Activated T-cell treated with anti-CD3 and anti-CD28 coated beads for 24 hours (primary cell): ENCODE measurements at regions not wholly inside any gene's neighbourhood (a gene's known extent, or its start where the extent isn't known, plus 50 kb on each side); places are given as distances from the start of the nearest gene placed in this dataset.

ENCODE experiments used
- DNase-seq: peaks from one replicate; pipeline ENCODE4 v3.0.0-alpha.2; 2020; ENCODE audit warnings: low read depth

DNA sequence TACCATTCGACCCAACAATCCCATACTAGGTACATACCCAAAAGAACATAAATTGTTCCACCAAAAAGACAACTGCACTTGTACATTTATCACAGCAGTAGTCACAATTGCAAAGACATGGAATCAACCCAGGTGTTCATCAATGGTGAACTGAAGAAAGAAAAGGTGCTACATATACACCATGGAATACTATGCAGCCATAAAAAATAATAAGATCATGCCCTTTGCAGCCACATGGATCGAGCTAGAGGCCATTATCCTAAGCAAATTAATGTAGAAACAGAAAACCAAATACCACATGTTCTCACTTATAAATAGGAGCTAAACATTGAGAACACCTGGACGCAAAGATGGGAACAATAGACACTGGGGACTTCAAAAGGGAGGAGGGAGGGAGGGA lies 79.3 kb upstream of the NEBL start:
- no peak for DNase-seq

DNA sequence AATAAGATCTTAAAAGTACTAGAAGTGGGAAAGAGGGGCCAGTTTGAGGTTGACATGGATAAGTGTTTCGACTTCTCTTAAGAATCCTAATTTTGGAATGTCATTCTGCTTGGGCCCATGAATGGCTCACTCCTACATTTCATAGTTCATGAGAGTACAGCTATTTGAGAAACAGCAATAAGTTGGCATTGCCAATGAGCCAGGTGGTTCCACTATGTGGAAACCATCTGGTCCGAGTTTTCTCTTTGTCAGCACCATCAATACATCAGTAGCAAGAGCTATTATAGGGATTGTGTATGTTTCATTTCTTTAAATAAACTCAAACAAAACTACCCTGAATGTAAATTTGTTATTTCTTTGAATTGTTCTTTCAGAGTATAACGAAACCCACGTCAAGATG lies 78.1 kb upstream of the NEBL start:
- no peak for DNase-seq

DNA sequence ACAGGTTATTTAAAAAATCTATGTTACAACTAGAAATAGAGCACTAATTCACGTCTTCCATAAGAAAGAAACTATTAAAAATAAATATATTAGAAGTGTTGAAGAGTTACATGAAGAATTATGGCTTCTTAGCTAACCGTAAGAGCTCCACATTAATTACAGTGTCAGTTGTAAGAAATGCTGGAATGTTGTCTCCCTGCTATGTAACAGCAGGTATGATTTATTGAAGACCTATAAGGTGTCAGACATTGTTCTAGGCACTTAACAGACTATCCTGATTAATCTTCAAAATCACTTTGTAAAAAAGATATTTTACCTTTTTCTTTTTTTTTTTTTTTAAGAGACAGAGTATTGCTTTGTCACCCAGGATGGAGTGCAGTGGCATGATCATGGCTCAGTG lies 75.8 kb upstream of the NEBL start:
- no peak for DNase-seq

DNA sequence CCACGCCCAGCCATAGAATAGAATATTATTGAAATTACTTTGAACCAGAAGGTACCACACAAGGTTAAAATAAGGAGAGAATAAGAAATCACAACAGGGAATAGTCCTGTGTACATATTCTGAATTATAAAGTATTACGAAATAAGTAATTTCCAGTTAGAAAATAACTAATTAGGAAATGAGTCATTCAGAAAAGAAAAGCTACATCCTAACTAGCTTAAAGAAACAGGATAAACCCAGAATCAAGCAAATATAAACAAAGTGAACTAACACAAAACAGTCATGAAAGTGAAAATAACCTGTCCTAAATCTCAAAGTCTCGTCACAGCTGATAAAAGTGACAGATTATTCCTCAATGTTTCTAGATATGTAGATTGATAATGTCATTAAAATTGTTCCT lies 74.8 kb upstream of the NEBL start:
- no peak for DNase-seq

DNA sequence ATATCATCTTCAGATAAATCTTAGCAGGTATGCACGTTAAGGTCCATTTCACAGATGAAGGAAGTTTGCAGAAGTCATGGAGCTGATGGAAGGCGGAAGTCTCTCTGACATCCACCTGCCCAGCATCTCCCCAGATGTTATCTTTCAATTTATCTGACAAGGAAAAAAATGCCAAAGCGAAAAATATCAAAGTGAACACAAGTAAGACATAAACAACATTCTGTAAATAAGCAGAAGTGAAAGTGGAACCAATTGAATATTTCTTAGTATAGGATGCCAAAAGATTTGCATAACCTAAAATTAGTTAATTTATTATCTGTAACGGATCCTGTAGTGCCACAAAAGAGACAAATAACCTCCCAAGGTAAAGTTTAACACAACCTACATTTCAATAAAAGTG lies 73.6 kb upstream of the NEBL start:
- DNase-seq: no peak

DNA sequence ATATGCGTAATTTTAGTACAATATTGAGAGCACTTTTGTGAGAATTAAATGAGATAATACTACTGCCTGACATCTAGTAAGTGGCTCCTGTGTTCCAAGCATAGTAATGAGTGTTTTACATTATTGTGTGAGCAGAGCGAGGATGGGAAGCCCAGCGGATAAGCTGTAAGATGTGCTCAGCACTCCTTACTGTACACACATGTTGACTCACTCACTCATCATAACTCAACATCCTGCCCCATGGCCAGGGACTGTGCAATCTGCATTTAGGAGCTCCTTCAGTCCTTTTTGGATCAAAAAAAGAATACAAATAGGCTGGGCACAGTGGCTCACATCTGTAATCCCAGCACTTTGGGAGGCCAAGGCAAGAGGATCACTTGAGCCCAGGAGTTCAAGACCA lies 72.9 kb upstream of the NEBL start:
- no peak for DNase-seq

DNA sequence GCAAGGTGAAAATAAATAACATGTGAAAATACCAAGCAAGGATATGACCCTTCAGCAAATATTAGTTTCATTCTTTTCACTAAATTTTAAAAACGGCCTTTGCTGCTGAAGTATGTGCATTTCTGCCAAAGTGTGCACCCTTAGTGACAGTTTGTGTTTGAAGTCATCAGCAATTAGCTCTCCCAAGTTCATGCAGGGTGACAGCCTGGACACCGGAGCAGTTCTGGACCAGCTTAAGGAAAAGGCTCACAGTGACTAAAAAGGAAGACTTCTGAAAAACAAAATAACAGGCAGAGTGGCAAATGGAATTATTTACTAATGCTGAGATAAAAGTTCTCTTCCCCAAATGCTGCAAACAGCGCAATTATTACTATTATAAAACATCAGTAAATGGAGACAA lies 69.3 kb upstream of the NEBL start:
- DNase-seq: no peak

DNA sequence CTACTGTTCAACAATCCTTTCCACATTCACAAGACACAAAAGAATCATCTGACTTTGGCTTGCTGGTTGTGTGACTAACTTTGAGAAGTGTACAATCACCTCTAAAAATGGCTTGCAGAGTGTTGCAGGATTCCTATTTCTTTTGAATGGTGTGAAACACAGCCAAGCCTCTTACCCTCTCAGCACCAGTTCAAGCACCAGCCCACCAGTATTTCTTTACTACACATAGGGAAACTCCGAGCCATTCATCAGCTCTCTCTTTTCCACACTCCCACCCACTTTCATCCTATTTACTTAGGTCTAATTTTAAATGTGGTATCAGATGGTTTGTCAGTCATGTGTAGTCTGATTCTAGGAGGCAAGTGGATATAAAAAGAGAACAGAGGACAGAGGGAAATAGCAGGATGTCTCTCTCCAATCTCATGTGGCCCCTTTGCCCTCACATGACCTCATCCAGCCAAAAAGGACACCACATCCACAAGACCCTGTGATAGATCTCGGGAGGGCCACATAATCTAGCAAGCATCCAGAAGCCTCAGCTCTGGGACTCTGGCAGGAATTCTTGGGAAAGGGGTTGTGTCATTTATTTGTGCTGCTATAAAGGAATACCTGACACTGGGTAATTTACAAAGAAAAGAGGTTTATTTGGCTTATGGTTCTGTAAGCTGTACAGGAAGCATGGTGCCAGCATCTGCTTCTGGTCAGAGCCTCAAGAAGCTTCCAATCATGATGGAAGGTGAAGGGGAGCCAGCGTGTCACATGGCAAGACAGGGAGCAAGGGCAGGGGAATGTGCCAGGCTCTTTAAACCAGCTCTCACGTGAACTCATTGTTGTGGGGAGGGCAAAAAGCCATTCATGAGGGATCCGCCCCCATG lies 66.8 kb upstream of the NEBL start:
- DNase-seq: no peak

DNA sequence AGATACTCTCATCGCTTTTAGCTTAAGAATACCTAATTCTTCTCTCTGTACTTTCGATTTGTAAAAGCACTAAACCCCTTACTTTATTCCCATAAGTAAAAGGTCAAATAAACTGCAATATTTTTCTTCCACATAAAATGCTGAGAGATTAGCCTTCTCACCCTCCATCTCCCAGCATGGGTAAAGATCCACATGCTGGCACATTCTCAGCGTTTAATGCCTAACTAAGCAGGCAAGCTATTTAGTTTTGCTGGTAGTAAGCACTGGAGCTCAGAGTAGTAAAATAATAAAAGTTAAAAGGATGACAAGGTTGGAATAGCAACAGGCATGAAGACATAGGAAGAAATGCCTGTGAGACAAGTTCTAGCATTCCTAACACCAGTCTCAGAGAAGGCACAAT lies 65.9 kb upstream of the NEBL start:
- DNase-seq: no peak

DNA sequence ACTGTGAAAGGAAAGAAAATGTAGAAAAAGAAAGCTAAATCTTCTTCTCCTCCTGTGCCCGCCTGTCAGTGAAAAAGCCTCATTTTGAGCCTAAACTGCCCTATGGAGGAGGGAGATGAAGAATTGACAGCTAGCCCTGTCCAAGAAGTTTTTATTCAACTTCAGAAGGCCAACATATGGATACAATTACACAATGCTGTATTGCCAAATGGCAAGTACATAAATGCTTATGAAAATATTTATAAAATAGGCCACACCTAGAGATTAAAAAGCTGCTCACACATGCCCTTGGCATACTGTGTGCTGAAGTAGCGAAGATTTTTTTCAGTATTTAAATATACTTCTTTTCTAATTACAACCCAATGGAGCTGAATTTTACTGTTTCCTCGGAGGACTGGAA lies 65.1 kb upstream of the NEBL start:
- DNase-seq: no peak

DNA sequence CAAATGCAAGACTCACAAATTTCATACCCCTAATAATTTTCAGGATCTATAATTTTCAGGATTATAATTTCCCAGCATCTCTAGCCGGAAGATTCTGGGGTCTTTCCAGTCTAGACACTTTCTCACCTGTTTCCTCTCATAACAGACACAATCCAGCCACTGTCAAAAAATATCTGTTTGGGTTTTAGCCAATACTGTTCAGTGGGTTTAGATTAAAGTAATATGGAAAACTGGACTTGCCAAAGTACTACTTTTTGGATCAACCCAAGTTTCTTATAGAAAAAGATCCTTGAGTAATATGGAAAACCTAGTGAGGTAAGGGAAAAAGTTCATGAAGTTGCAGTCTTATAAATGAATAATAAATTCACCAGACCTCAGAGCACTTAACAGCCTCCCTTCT lies 62.1 kb upstream of the NEBL start:
- no peak for DNase-seq

DNA sequence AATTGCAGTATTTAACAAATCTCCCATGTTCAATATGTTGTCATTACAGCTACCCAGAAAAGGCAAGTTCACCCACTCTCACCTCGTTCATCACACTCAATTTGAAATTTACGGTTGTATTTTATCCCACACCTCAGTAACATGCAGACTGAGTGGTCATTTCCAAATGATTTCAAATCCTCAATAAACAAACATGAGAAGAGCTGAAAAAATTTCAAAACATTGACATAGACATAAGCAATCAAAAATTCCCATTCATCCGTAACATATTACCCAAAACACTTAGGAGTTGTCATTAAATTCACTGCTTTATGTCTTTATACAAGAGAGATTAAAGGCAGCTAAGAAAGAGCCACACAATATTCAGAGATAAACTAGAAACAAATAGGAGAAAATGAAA lies 61.7 kb upstream of the NEBL start:
- no peak for DNase-seq

DNA sequence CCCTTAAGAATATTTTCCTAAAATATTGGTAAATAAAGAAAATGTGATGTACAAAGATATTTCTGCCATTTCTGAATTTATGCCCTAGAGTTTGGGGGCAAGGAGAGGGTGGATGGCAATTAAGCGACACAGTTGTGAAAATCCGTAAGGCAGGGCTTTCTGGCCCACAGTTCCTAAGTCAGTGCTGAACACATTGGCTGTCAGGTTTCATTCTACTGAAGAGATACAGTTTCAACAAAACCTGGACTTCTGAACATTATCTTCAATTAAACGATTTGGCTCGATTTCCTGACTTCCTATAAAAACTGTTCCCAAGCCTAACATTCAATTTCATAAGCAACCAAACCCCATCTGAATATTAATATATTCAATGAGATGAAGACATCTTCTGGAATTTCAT lies 61.1 kb upstream of the NEBL start:
- no peak for DNase-seq

DNA sequence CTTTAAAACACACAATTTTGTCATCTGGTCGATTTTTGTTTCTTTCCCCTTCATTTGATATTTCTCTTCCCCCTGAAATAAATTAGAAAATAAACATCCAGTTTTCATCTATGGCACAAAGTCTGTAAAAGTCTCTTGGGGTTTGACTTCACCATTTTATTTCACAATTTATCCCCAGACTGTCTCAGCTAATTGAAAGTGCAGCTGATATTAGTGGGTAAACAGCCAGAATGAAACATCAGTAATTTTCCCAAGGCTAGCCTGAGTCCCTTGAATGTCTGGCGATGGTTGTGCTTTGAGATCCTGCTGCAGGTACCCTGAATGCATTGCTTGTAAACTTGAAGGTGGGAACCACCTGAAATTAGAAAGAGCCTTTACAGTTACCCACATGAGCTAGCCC lies 60.6 kb upstream of the NEBL start:
- no peak for DNase-seq

DNA sequence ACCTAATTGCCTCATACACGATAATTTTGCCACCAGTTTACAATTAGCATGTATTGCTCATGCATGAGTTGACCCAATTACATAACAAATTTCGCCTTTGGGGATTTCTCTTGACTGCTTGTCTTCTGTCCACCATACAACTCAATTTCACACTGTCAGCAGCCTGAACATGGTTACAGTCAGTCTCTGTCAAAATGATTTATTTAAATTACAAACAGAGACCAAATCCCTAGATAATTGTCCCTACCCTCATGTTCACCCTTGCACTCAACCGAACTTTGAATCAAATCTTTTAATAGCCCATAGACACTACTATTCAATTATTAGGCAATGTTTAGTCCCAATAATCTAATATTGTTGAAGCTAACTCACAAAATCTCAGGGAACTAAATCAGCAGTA lies 59.7 kb upstream of the NEBL start:
- DNase-seq: no peak

DNA sequence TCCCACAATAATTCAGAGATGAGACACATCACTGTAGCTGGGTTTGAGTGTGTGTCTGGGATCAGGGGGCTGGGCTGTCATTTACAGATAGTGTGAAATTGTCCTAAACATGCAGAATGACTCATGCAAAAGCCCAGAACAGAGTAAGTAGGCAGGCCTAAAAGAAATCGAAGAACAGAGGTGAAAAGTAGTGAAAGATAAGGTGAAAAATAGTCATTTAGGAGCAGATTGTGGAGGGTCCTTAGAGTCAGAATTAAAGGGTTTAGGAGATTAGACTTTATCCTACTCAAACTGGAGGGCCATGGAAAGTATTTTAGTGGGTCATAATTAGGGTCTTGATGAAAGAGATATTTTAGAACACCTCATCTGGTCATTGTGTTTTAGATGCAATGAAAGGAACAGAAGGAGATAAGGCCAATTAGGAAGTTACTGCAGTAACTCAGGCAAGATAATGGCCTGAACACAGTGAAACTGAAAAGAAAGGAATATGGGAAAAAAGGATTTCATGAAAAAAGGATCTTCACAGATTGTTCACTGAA lies 58.3 kb upstream of the NEBL start:
- no peak for DNase-seq

DNA sequence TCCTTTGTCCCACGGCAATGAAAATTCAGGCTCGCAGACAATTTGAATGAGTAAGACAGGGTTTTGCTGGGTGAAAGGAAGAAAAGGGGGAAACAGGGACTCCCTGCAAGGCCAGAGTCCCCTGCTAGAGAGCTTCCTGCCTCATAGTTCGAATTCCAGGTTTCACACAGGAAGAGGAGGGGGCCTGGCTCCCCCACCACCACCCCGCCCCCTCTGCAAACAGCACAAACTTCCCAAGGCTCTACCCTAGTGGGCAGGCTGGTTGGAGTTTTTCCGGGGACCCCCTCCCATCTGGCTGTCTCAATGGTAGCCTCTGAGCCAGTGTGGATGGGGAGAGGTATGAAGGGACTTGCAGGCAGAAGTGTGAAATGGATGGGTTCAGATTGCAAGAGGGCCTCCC lies 57.4 kb upstream of the NEBL start:
- DNase-seq: no peak

DNA sequence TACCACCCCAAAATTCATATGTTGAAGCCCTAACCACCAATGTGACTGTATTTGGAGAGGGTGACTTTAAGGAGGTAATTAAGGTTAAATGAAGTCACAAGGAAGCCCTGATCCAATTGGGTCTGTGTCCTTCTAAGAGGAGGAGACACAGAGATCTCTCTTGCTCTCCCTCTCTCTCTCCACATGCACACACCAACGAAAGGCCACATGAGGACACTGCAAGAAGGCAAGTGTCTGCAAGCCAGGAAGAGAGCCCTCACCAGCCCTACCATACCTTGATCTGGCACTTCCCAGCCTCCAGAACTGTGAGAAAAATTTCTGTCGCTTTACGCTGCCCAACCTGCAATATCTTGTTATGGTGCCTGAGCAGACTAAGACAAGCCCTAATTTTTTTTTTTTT lies 56.0 kb upstream of the NEBL start:
- no peak for DNase-seq

DNA sequence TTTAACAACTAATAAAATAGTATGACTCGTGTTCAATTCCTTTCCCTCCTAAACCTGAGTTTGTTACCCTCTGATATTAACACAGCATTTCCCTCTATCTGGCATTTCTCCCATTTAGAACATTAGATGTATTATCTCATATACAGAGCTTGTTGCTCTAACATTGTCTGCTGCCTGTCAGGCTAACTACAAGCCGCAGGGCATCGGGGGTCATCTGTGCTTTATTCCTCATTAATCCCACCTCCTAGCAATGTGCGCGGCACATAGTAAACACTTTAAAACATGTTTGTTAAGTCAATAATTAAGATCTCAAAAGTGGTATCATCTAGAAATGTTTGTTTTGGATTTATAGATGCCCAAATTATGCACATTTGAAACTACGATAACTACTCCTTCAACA lies 52.9 kb upstream of the NEBL start:
- no peak for DNase-seq

DNA sequence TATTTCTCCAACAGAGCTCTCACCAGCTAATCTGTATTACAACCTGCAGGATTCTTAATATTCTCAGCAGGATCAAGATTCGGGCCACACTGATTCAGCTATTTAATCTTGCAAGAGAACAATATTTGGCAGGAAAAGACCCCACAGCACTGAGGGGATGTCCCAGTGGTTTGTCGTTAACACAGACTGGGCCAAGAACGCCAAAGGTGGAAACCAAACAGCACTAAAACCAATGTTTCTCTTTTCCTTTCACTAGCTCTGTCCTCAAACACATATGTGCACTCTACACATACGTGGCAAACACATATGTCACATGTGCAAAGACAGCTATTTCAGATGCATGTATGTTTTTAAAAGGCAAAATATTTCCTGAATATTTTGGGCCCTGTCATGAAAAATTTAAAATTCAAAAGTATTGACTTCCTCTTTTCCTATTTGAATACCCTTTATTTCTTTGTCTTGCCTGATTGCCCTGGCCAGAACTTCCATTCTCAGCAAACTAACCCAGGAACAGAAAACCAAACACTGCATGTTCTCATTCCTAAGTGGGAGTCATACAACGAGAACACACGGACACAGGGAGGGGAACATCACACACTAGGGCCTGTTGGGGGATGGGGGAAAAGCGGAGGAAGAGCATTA lies 51.7 kb upstream of the NEBL start:
- no peak for DNase-seq
